Heart right ventricle (tissue), 16 donors: ENCODE measurements at regions not wholly inside any gene's neighbourhood (a gene's known extent, or its start where the extent isn't known, plus 50 kb on each side); places are given as distances from the start of the nearest gene placed in this dataset.

Experiments used
- ATAC-seq, 8 donors: fragments of 200-7000 bp; cut with Tn5 transposase; one replicate each; pipeline ENCODE4 v1.9.1; 2020; ENCODE audit warnings: mild to moderate bottlenecking in 8 of 8, moderate library complexity in 8 of 8, moderate number of reproducible peaks in 1 of 8
- DNase-seq, 2 donors: peaks; one replicate each; pipeline ENCODE4 v3.0.0-alpha.2; 2020
- H3K27ac ChIP-seq, 10 donors: fragments of 200-600 bp; sonication (generic) in 2 of 10; one replicate each; pipeline versions ENCODE4 v1.5.0 to v1.8.0; 2020 to 2022; ENCODE audit warnings: mild to moderate bottlenecking in 3 of 10
- H3K27me3 ChIP-seq, 7 donors: fragments of 200-600 bp; one replicate each; pipeline ENCODE4 v1.8.0; 2021 to 2022; ENCODE audit warnings: mild to moderate bottlenecking in 2 of 7
- H3K36me3 ChIP-seq, 9 donors: fragments of 200-600 bp; sonication (generic) in 1 of 9; one replicate each; pipeline versions ENCODE4 v1.5.0 to v1.8.0; 2020 to 2022; ENCODE audit warnings: mild to moderate bottlenecking in 2 of 9
- H3K4me1 ChIP-seq, 9 donors: fragments of 200-600 bp; sonication (generic) in 1 of 9; one replicate each; pipeline versions ENCODE4 v1.5.0 to v1.8.0; 2020 to 2022; ENCODE audit warnings: mild to moderate bottlenecking in 4 of 9
- H3K4me3 ChIP-seq, 10 donors: fragments of 200-600 bp; sonication (generic) in 2 of 10; one replicate each; pipeline versions ENCODE4 v1.5.0 to v1.8.0; 2020 to 2022; ENCODE audit warnings: mild to moderate bottlenecking in 7 of 10, moderate library complexity in 2 of 10
- H3K9me3 ChIP-seq, 11 donors: fragments of 200-600 bp in 10 of 11; sonication (generic) in 2 of 11; one replicate each; pipeline versions ENCODE4 v1.5.0 to v1.8.0; 2013 to 2022; ENCODE audit warnings: mild to moderate bottlenecking in 2 of 11, control low read depth in 1 of 11, moderate library complexity in 1 of 11
- CTCF ChIP-seq, 9 donors: fragments of 200-600 bp; sonication (generic) in 2 of 9; IDR thresholded peaks; one replicate each; pipeline versions ENCODE4 v1.5.0 to v1.8.0; 2021 to 2022; ENCODE audit warnings: antibody characterized with exemption in 9 of 9, mild to moderate bottlenecking in 5 of 9, moderate library complexity in 1 of 9
- WGBS, 2 donors: extraction: QIAGEN DNeasy Blood & Tissue Kit; methylation state at CpG; one replicate each; pipeline ENCODE4 v1.1.7; 2013; ENCODE audit warnings: inconsistent platforms in 1 of 2; 5-methylcytosine and 5-hydroxymethylcytosine counted together
- intact Hi-C, 10 donors: fragments of 100-400 bp; cut with DNase I; formaldehyde crosslinking; loops; one replicate each; pipeline versions ENCODE4 v1.11.1 to v1.14.2; 2022
- donor health status: Arrhythmogenic right ventricular cardiomyopathy.
- donor health status: ischemic (EF 13 %, LVEDD 7.1; RV severe dilation, severe dysfunction).
- donor health status: healthy with polysubstance abuse.
- donor health status: DM: no; HTN: yes; CAD: no.
- donor health status: DM: no; HTN: no; CAD: no.
- donor health status: ischemic (EF 25% LVEDD 6.9; RV normal size, moderate dysfunction).
- donor health status: ischemic (EF 25% LVEDD 5.7; RV mildly dilated, moderate dysfunction).
- donor health status: healthy.
- donor health status: DM: yes; HTN: yes; CAD: no.
- donor health status: Ischemic cardiomyopathy.
- donor health status: ischemic (EF 35%, LVEDD 5.7; RV mildly dilated, moderate dysfunction).
- donor health status: nonischemic (EF 11% LVEDD 7.7; RV severe dilation, severe dysfunction).
- donor health status: DM: yes; HTN: yes; CAD: no.
- donor health status: PGD.
- donor health status: ischemic (EF 29% LVEDD 5.4; RV normal size, mild dysfunction).
- donor health status: nonischemic (EF 23%, LVEDD 6.1; RV moderate dilation, normal function).

- DNase-seq, result no peak
- no peak for TF ChIP-seq CTCF (IDR thresholded peaks at IDR 0.05)
- no peak for ATAC-seq
- WGBS, 2 donors, result 81 to 90% methylated on average over 1 of the region's 1 CpG
- Histone ChIP-seq H3K27ac (no peak overlapping the region), H3K36me3 (no peaks in the 10 kb centered on the region), H3K4me3 (no peak overlapping the region), H3K27me3 (no peaks in the 10 kb centered on the region), H3K9me3 (peaks cover 0 to 10% (median 0%) of the 10 kb centered on the region in 11 donors), H3K4me1 (no peaks in the 10 kb centered on the region)
- intact Hi-C loops, result no loop called here
These were observed 496.4 kb upstream of the CBLB start for GRCh38 chr3:106365061-106365691.

GRCh38 chr3:106366352-106366751, 497.5 kb upstream of the CBLB start:
- intact Hi-C loops, result no loop called here
- H3K4me1 ChIP-seq, result no peaks in the 10 kb centered on the region
- H3K27me3 ChIP-seq, result no peaks in the 10 kb centered on the region
- no peak for TF ChIP-seq CTCF (IDR thresholded peaks at IDR 0.05)
- no peak overlapping the region for H3K27ac ChIP-seq
- H3K4me3 ChIP-seq, result no peak overlapping the region
- H3K36me3 ChIP-seq, result no peaks in the 10 kb centered on the region
- peaks cover 0 to 10% (median 0%) of the 10 kb centered on the region in 11 donors for H3K9me3 ChIP-seq
- DNase-seq (no peak), ATAC-seq (no peak)

- intact Hi-C loops, result no loop called here
- no peak for TF ChIP-seq CTCF (IDR thresholded peaks at IDR 0.05)
- WGBS, 2 donors, result 69 to 83% methylated on average over 2 of the region's 2 CpGs
- ATAC-seq, result no peak
- Histone ChIP-seq H3K27me3 (no peaks in the 10 kb centered on the region), H3K36me3 (no peaks in the 10 kb centered on the region), H3K9me3 (peaks cover 0 to 4% (median 0%) of the 10 kb centered on the region in 11 donors), H3K4me1 (no peaks in the 10 kb centered on the region), H3K27ac (no peak overlapping the region), H3K4me3 (no peak overlapping the region)
- no peak for DNase-seq
These were observed 498.7 kb upstream of the CBLB start for GRCh38 chr3:106367496-106367895.

GRCh38 chr3:106371221-106371970, 502.6 kb upstream of the CBLB start:
- Histone ChIP-seq H3K4me1 (no peaks in the 10 kb centered on the region), H3K4me3 (no peak overlapping the region), H3K27ac (no peak overlapping the region), H3K27me3 (no peaks in the 10 kb centered on the region), H3K9me3 (no peaks in the 10 kb centered on the region), H3K36me3 (no peaks in the 10 kb centered on the region)
- TF ChIP-seq CTCF (IDR thresholded peaks at IDR 0.05), result no peak
- no peak for ATAC-seq
- intact Hi-C loops, result no loop called here
- 80 to 82% methylated on average over 10 of the region's 10 CpGs for WGBS, 2 donors
- no peak for DNase-seq
